Endothelial cell of umbilical vein (primary cell): ENCODE measurements at regions not wholly inside any gene's neighbourhood (a gene's known extent, or its start where the extent isn't known, plus 50 kb on each side); places are given as distances from the start of the nearest gene placed in this dataset.

Experiments used
- BruUV-seq: library from RNA; stranded (reverse); fragments of 400-500 nt; replicated peaks from 2 replicates; lab custom pipeline; 2021; lab: Mats Ljungman, UMichigan
- CTCF ChIA-PET: fragments of 300-600, 350-600 bp; sonication (Branson Sonifier 250); formaldehyde crosslinking; loops from one replicate; lab custom pipeline; 2021; ENCODE audit warnings: antibody characterized with exemption, inconsistent platforms; lab: Charles Lee
- POLR2A ChIA-PET: fragments of 300-600, 350-600 bp; sonication (Branson Sonifier 250); formaldehyde crosslinking; loops from one replicate; lab custom pipeline; 2021; ENCODE audit warnings: antibody characterized with exemption, inconsistent platforms; lab: Charles Lee
- DNase-seq: peaks from one replicate; pipeline ENCODE4 v3.0.0-alpha.2; 2011; ENCODE audit warnings: low read depth, low spot score
- FAIRE-seq: peaks from 2 replicates; lab custom pipeline; 2011; peaks lifted over from hg19 to GRCh38; lab: Jason Lieb, UNC
- H2AFZ ChIP-seq: 2 replicates; pipeline ENCODE4 v1.6.0; 2012; ENCODE audit warnings: low read depth, low read length, control low read depth, inconsistent platforms
- H3K27ac ChIP-seq: 2 replicates; pipeline ENCODE4 v1.5.1; 2011; ENCODE audit warnings: low read depth, mild to moderate bottlenecking, control low read depth, low read length, moderate library complexity; ENCODE audit not compliant: insufficient read depth
- H3K27me3 ChIP-seq, 2 experiments: 2 replicates each; pipeline versions ENCODE4 v1.6.0 to v1.6.1; 2011; ENCODE audit warnings: low read length in 2 of 2, mixed read lengths in 1 of 2; ENCODE audit not compliant: control insufficient read depth in 2 of 2, insufficient read depth in 2 of 2
- H3K36me3 ChIP-seq, 2 experiments: 2 replicates in 1 of 2; 3 replicates in 1 of 2; pipeline ENCODE4 v1.5.1; 2011; ENCODE audit warnings: low read length in 2 of 2, mild to moderate bottlenecking in 1 of 2, moderate library complexity in 1 of 2; ENCODE audit not compliant: control insufficient read depth in 2 of 2, insufficient read depth in 2 of 2; ENCODE audit errors: extremely low read depth in 1 of 2
- H3K4me1 ChIP-seq: 3 replicates; pipeline ENCODE4 v1.5.1; 2011; ENCODE audit warnings: mild to moderate bottlenecking, low read length; ENCODE audit not compliant: control insufficient read depth, insufficient read depth; ENCODE audit errors: extremely low read depth
- H3K4me2 ChIP-seq: 2 replicates; pipeline ENCODE4 v1.6.1; 2011; ENCODE audit warnings: low read length, control low read depth, mixed read lengths; ENCODE audit not compliant: insufficient read depth
- H3K4me3 ChIP-seq, 3 experiments: fragments of 200-600 bp in 1 of 3; sonication (generic), shearing (Covaris generic) in 1 of 3; replicated peaks in 1 of 3; 2 replicates each; pipeline ENCODE4 v1.5.1; 2011 to 2016; ENCODE audit warnings: control low read depth in 3 of 3, low read length in 3 of 3, mild to moderate bottlenecking in 2 of 3, inconsistent platforms in 1 of 3, low read depth in 1 of 3, moderate library complexity in 1 of 3; ENCODE audit not compliant: insufficient read depth in 1 of 3
- H3K79me2 ChIP-seq: 2 replicates; pipeline ENCODE4 v1.6.0; 2012; ENCODE audit warnings: low read length, inconsistent platforms; ENCODE audit not compliant: control insufficient read depth, insufficient read depth
- H3K9ac ChIP-seq: replicated peaks from 2 replicates; pipeline ENCODE3; 2011; ENCODE audit warnings: low read length, control low read depth; ENCODE audit not compliant: insufficient read depth; ENCODE audit errors: extremely low read depth
- H3K9me1 ChIP-seq: replicated peaks from 3 replicates; pipeline ENCODE4 v1.6.0; 2011; ENCODE audit warnings: mild to moderate bottlenecking, low read length; ENCODE audit not compliant: control insufficient read depth, insufficient read depth; ENCODE audit errors: extremely low read depth
- H3K9me3 ChIP-seq: replicated peaks from 2 replicates; pipeline ENCODE4 v1.5.1; 2012; ENCODE audit warnings: low read length, inconsistent platforms; ENCODE audit not compliant: control insufficient read depth, insufficient read depth
- H4K20me1 ChIP-seq: replicated peaks from 2 replicates; pipeline ENCODE3; 2011; ENCODE audit warnings: mild to moderate bottlenecking, low read length; ENCODE audit not compliant: control insufficient read depth, insufficient read depth; ENCODE audit errors: extremely low read depth
- EZH2 ChIP-seq: IDR thresholded peaks from 2 replicates; pipeline ENCODE4 v1.6.1; 2012; ENCODE audit warnings: borderline replicate concordance, low read depth, mild to moderate bottlenecking, moderate library complexity, low read length, inconsistent platforms; ENCODE audit not compliant: severe bottlenecking
- FOS ChIP-seq: IDR thresholded peaks from 2 replicates; pipeline ENCODE4 v1.6.1; 2011; ENCODE audit warnings: mild to moderate bottlenecking, low read length, moderate library complexity, borderline replicate concordance; ENCODE audit not compliant: insufficient read depth
- GATA2 ChIP-seq: IDR thresholded peaks from 2 replicates; pipeline ENCODE4 v1.7.0; 2011; ENCODE audit warnings: low read depth, mild to moderate bottlenecking, moderate library complexity, mixed read lengths, low read length; ENCODE audit not compliant: insufficient read length, insufficient read depth
- JUN ChIP-seq: IDR thresholded peaks from 2 replicates; pipeline ENCODE4 v1.6.1; 2011; ENCODE audit warnings: borderline replicate concordance, low read depth; ENCODE audit not compliant: insufficient read length, insufficient read depth
- MYC ChIP-seq: IDR thresholded peaks from one replicate; pipeline ENCODE4 v1.6.1; 2011; ENCODE audit warnings: mild to moderate bottlenecking, low read depth, low read length
- POLR2A ChIP-seq: IDR thresholded peaks from 2 replicates; pipeline ENCODE4 v1.6.1; 2012; ENCODE audit warnings: low read depth, mild to moderate bottlenecking, control low read depth, low read length
- POLR2AphosphoS5 ChIP-seq: IDR thresholded peaks from 2 replicates; pipeline ENCODE4 v1.6.1; 2012; ENCODE audit warnings: low read depth, mild to moderate bottlenecking, control low read depth, low read length, moderate library complexity; ENCODE audit not compliant: insufficient read depth
- dilution Hi-C: fragments of 300-500 bp; cut with MboI; formaldehyde crosslinking; loops from one replicate; pipeline ENCODE4 v1.15.0; 2019; ENCODE audit warnings: low sequenced_read_pairs; ENCODE audit not compliant: extremely low pct_ligation_motif_present
- intact Hi-C: fragments of 100-400 bp; cut with micrococcal nuclease; formaldehyde crosslinking; loops from one replicate; pipeline ENCODE4 v1.10.0; 2022
- TF ChIP-seq, protein P1 (sequence below): IDR thresholded peaks from 2 replicates; pipeline ENCODE4 v1.6.1; 2011; ENCODE audit not compliant: insufficient read depth, insufficient read length
- TF ChIP-seq, protein P2 (sequence below), 2 donors: IDR thresholded peaks; 1 replicate in 1 of 2; 2 replicates in 1 of 2; pipeline ENCODE4 v1.5.1; 2011; ENCODE audit warnings: low read length in 2 of 2, mild to moderate bottlenecking in 2 of 2, moderate library complexity in 2 of 2, control low read depth in 1 of 2, inconsistent platforms in 1 of 2, low read depth in 1 of 2; ENCODE audit not compliant: insufficient read depth in 1 of 2; ENCODE audit errors: extremely low read depth in 1 of 2

- Histone ChIP-seq H3K27me3 (no peaks in the 10 kb centered on the region), H3K9ac (no peak overlapping the region), H3K9me1 (no peaks in the 10 kb centered on the region), H3K36me3 (no peaks in the 10 kb centered on the region), H4K20me1 (no peaks in the 10 kb centered on the region), H3K4me2 (no peak overlapping the region), H2AFZ (no peak overlapping the region), H3K4me3 (no peak overlapping the region), H3K27ac (peak overlapping the region; percentile 78), H3K79me2 (no peaks in the 10 kb centered on the region), H3K9me3 (no peaks in the 10 kb centered on the region), H3K4me1 (peaks cover 78% of the 10 kb centered on the region)
- DNase-seq: no peak
- no TSS peak for BruUV-seq
- POLR2A ChIA-PET: no interaction called here
- CTCF ChIA-PET: interaction anchor here (1.7 kb wide), 1 partner anchor 67 kb away, joined by 4 read pairs; no protein-coding TSS in a partner anchor
- no peak for FAIRE-seq
- intact Hi-C loops (loop anchor here (1.0 to 5.0 kb wide), 5 partner anchors 9 to 121 kb away; no protein-coding TSS in a partner anchor), dilution Hi-C loops (no loop called here)
- TF ChIP-seq, protein P1, sequence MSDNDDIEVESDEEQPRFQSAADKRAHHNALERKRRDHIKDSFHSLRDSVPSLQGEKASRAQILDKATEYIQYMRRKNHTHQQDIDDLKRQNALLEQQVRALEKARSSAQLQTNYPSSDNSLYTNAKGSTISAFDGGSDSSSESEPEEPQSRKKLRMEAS: no peak
- TF ChIP-seq POLR2A (no peak), GATA2 (no peak), EZH2 (no peak), FOS (no peak), JUN (no peak)
Observed at GRCh38 chr20:6703656-6704055, 63.8 kb upstream of the BMP2 start.

DNA sequence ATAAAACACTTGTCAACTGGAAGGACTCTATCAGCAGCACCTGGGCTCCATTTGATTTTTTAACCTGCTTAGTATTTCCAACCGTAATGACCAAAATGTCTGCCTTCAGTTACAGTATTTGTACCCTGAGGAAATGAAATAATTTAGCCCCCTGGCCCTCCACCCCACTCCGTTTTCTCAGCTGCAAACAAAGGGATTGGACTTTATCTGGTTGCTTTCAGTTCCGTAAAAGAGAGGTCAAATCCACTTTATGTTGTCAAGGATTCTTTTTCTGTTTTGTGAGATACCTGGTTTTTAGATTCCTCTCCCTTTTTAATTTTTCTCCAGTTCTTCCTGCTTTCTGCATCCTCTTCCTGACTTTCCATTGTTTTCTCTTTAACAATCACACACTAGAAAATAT lies 64.4 kb upstream of the BMP2 start:
- intact Hi-C loops (loop anchor here (2.0 to 5.0 kb wide), 4 partner anchors 24 to 121 kb away; no protein-coding TSS in a partner anchor), dilution Hi-C loops (no loop called here)
- BruUV-seq: no TSS peak
- H3K79me2 ChIP-seq: no peaks in the 10 kb centered on the region
- no peaks in the 10 kb centered on the region for H3K27me3 ChIP-seq
- H3K9me1 ChIP-seq: no peaks in the 10 kb centered on the region
- DNase-seq (peak; percentile 58), FAIRE-seq (no peak)
- H3K9me3 ChIP-seq: no peaks in the 10 kb centered on the region
- H3K36me3 ChIP-seq: no peaks in the 10 kb centered on the region
- H3K4me2 ChIP-seq: peak overlapping the region; percentile 14
- no peak for TF ChIP-seq GATA2
- TF ChIP-seq, protein P1: no peak
- no peak for TF ChIP-seq MYC
- TF ChIP-seq, protein P2, sequence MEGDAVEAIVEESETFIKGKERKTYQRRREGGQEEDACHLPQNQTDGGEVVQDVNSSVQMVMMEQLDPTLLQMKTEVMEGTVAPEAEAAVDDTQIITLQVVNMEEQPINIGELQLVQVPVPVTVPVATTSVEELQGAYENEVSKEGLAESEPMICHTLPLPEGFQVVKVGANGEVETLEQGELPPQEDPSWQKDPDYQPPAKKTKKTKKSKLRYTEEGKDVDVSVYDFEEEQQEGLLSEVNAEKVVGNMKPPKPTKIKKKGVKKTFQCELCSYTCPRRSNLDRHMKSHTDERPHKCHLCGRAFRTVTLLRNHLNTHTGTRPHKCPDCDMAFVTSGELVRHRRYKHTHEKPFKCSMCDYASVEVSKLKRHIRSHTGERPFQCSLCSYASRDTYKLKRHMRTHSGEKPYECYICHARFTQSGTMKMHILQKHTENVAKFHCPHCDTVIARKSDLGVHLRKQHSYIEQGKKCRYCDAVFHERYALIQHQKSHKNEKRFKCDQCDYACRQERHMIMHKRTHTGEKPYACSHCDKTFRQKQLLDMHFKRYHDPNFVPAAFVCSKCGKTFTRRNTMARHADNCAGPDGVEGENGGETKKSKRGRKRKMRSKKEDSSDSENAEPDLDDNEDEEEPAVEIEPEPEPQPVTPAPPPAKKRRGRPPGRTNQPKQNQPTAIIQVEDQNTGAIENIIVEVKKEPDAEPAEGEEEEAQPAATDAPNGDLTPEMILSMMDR (IDR thresholded peaks at IDR 0.05; ENCODE audit: extremely low read depth in 1 of 2, insufficient read depth in 1 of 2, low read depth in 1 of 2, low read length in 2 of 2): no peak
- no peak for TF ChIP-seq FOS
- no peak for TF ChIP-seq POLR2AphosphoS5
- TF ChIP-seq EZH2: no peak
- TF ChIP-seq JUN: no peak
- ChIA-PET CTCF (interaction anchor here (1.7 kb wide), 1 partner anchor 66 kb away, joined by 4 read pairs; no protein-coding TSS in a partner anchor), POLR2A (no interaction called here)
- H3K4me1 ChIP-seq: peaks cover 74% of the 10 kb centered on the region
- no peak overlapping the region for H3K4me3 ChIP-seq
- H3K9ac ChIP-seq: no peak overlapping the region
- H4K20me1 ChIP-seq: no peaks in the 10 kb centered on the region
- H3K27ac ChIP-seq: no peak overlapping the region
- no peak overlapping the region for H2AFZ ChIP-seq
